Body of pancreas (tissue), 4 donors: ENCODE measurements at regions not wholly inside any gene's neighbourhood (a gene's known extent, or its start where the extent isn't known, plus 50 kb on each side); places are given as distances from the start of the nearest gene placed in this dataset.
A peak's percentile ranks its signal among the peaks of the same experiment; 100 is the strongest.

Source experiments
- ATAC-seq: fragments of 150-250 bp; one replicate; pipeline ENCODE4 v1.9.1; 2016
- DNase-seq, 4 donors: peaks; one replicate each; pipeline ENCODE4 v3.0.0-alpha.2; 2019
- H3K27ac ChIP-seq, 4 donors: fragments of 200-600 bp; sonication (generic); 1 replicate in 3 of 4; 2 replicates in 1 of 4; pipeline versions ENCODE4 v1.5.1 to v1.6.1; 2016 to 2019; ENCODE audit warnings: mild to moderate bottlenecking in 1 of 4, mixed read lengths in 1 of 4, moderate library complexity in 1 of 4
- H3K27me3 ChIP-seq, 2 donors: fragments of 200-600 bp; sonication (generic); one replicate each; pipeline ENCODE4 v1.6.0; 2016; ENCODE audit warnings: mild to moderate bottlenecking in 1 of 2
- H3K36me3 ChIP-seq, 2 donors: fragments of 200-600 bp; sonication (generic); replicated peaks in 1 of 2; 2 replicates each; pipeline ENCODE4 v1.5.1; 2016; ENCODE audit warnings: low read depth in 2 of 2; ENCODE audit not compliant: insufficient read depth in 1 of 2
- H3K4me1 ChIP-seq: fragments of 200-600 bp; sonication (generic); one replicate; pipeline ENCODE4 v1.6.0; 2016
- H3K4me3 ChIP-seq, 2 donors: fragments of 200-600 bp; sonication (generic); 1 replicate in 1 of 2; 2 replicates in 1 of 2; pipeline ENCODE4 v1.5.1; 2016 to 2019
- H3K9me3 ChIP-seq, 3 donors: fragments of 200-600 bp; sonication (generic); 1 replicate in 2 of 3; 2 replicates in 1 of 3; pipeline ENCODE4 v1.5.1; 2016
- CTCF ChIP-seq, 7 experiments: fragments of 450-650 bp in 4 of 7; fragments of 200-600 bp in 3 of 7; sonication (generic) in 3 of 7; IDR thresholded peaks; one replicate each; pipeline ENCODE4 v1.5.1; 2016 to 2019; ENCODE audit warnings: antibody characterized with exemption in 7 of 7
- POLR2A ChIP-seq, 3 donors: fragments of 450-650 bp; IDR thresholded peaks; one replicate each; pipeline ENCODE4 v1.6.1; 2016; ENCODE audit warnings: antibody characterized with exemption in 3 of 3, mild to moderate bottlenecking in 2 of 3
- WGBS, 2 donors: methylation state at CpG; one replicate each; pipeline ENCODE4 v1.1.5; 2017; 5-methylcytosine and 5-hydroxymethylcytosine counted together
- intact Hi-C: fragments of 100-400 bp; cut with DNase I; formaldehyde crosslinking; loops from one replicate; pipeline ENCODE4 v1.15.1; 2023

GRCh38 chr18:24991141-24992060, 360.6 kb downstream of the ZNF521 start:
- no peak overlapping the region for H3K27ac ChIP-seq
- intact Hi-C loops: no loop called here
- 65% methylated on average over 14 of the region's 14 CpGs for WGBS, 2 donors
- TF ChIP-seq CTCF (IDR thresholded peaks at IDR 0.05): no peak
- TF ChIP-seq POLR2A (IDR thresholded peaks at IDR 0.05): no peak
- peak in 1 of 4 donors; percentile 4 for DNase-seq
- H3K4me1 ChIP-seq: no peaks in the 10 kb centered on the region
- ATAC-seq: peak; percentile 21
- H3K36me3 ChIP-seq: no peaks in the 10 kb centered on the region
- no peaks in the 10 kb centered on the region for H3K9me3 ChIP-seq
- no peak overlapping the region for H3K4me3 ChIP-seq
- H3K27me3 ChIP-seq: no peaks in the 10 kb centered on the region

DNA sequence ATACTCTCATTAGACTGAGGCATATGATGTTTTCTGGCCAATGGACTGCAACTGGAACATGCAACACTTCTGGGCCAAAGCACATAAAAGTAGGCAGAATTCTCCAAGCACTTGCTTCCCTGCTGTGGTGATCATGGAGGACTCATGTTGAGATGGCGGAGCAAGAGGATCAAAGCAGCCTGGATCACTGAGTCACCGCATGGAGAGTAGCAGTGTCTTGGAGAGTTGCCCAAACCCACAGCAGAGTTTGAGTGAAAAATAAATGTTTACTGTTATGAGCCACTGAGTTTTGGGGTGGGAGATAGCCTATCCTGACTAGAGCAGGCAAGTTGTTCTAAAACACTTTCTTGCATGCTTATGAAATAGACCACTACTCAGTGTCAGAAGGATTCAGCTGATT, 359.5 kb downstream of the ZNF521 start:
- H3K4me3 ChIP-seq: no peak overlapping the region
- intact Hi-C loops: no loop called here
- H3K36me3 ChIP-seq: no peaks in the 10 kb centered on the region
- H3K9me3 ChIP-seq: no peaks in the 10 kb centered on the region
- TF ChIP-seq CTCF (IDR thresholded peaks at IDR 0.05) (no peak), POLR2A (IDR thresholded peaks at IDR 0.05) (no peak)
- 79 to 95% methylated on average over 2 of the region's 2 CpGs for WGBS, 2 donors
- DNase-seq: no peak
- no peaks in the 10 kb centered on the region for H3K4me1 ChIP-seq
- no peak for ATAC-seq
- H3K27ac ChIP-seq: no peak overlapping the region
- no peaks in the 10 kb centered on the region for H3K27me3 ChIP-seq

DNA sequence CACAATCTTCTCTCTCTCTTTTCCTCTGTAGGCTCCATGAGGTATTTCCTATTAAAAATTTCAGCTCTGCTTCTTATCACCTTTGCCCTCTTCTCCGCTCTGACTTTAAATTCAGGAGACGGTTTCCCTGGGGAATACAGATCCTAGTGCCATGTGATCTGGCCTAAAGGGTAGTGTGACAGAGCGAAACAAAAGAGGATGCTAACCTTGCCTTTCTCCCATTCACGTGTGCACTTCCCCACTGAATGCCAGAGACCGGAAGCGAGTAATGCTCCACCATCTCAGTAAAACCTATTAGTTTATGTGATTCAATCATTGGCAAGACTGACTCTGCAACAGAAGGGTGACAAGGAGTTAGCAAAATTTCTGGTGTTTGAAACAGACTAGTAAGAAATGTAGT, 358.3 kb downstream of the ZNF521 start:
- Histone ChIP-seq H3K36me3 (no peaks in the 10 kb centered on the region), H3K27ac (no peak overlapping the region), H3K4me1 (no peaks in the 10 kb centered on the region), H3K9me3 (no peaks in the 10 kb centered on the region), H3K27me3 (no peaks in the 10 kb centered on the region), H3K4me3 (no peak overlapping the region)
- TF ChIP-seq CTCF (IDR thresholded peaks at IDR 0.05) (no peak), POLR2A (IDR thresholded peaks at IDR 0.05) (no peak)
- ATAC-seq: no peak
- intact Hi-C loops: no loop called here
- DNase-seq: no peak
- WGBS, 2 donors: 57 to 61% methylated on average over 6 of the region's 6 CpGs

GRCh38 chr18:24995056-24995455, 356.9 kb downstream of the ZNF521 start:
- no peaks in the 10 kb centered on the region for H3K36me3 ChIP-seq
- WGBS, 2 donors: 63 to 69% methylated on average over 4 of the region's 4 CpGs
- H3K27me3 ChIP-seq: no peaks in the 10 kb centered on the region
- TF ChIP-seq POLR2A (IDR thresholded peaks at IDR 0.05) (no peak), CTCF (IDR thresholded peaks at IDR 0.05) (no peak)
- H3K4me3 ChIP-seq: no peak overlapping the region
- H3K4me1 ChIP-seq: no peaks in the 10 kb centered on the region
- DNase-seq: no peak
- H3K27ac ChIP-seq: no peak overlapping the region
- ATAC-seq: no peak
- no peaks in the 10 kb centered on the region for H3K9me3 ChIP-seq
- intact Hi-C loops: no loop called here

- Histone ChIP-seq H3K9me3 (no peaks in the 10 kb centered on the region), H3K4me3 (no peak overlapping the region), H3K27ac (no peak overlapping the region), H3K36me3 (no peaks in the 10 kb centered on the region), H3K4me1 (no peaks in the 10 kb centered on the region), H3K27me3 (no peaks in the 10 kb centered on the region)
- no peak for ATAC-seq
- TF ChIP-seq CTCF (IDR thresholded peaks at IDR 0.05) (no peak), POLR2A (IDR thresholded peaks at IDR 0.05) (no peak)
- DNase-seq: no peak
- intact Hi-C loops: no loop called here
- 70 to 77% methylated on average over 2 of the region's 2 CpGs for WGBS, 2 donors
These were observed 356.2 kb downstream of the ZNF521 start for GRCh38 chr18:24995755-24996154.
